HL-60 (cell line): ENCODE measurements at regions not wholly inside any gene's neighbourhood (a gene's known extent, or its start where the extent isn't known, plus 50 kb on each side); places are given as distances from the start of the nearest gene placed in this dataset.

ENCODE experiments used
- DNase-seq, 2 experiments: peaks; one replicate each; pipeline ENCODE4 v3.0.0-alpha.2; 2010 to 2020; ENCODE audit warnings: low read depth in 1 of 2, low spot score in 1 of 2
- H3K27ac ChIP-seq: fragments of 250-450 bp; sonication (Bioruptor Pico); replicated peaks from 2 replicates; pipeline ENCODE4 v1.5.1; 2020; ENCODE audit warnings: mild to moderate bottlenecking, moderate library complexity
- H3K27me3 ChIP-seq: fragments of 250-450 bp; sonication (Bioruptor Pico); 2 replicates; pipeline ENCODE4 v1.5.1; 2021; ENCODE audit warnings: mild to moderate bottlenecking, moderate library complexity; ENCODE audit not compliant: insufficient read depth, poor library complexity, severe bottlenecking
- H3K4me3 ChIP-seq: replicated peaks from 2 replicates; pipeline ENCODE4 v1.5.1; 2011; ENCODE audit warnings: mild to moderate bottlenecking, control low read depth, low read length; ENCODE audit not compliant: insufficient read depth
- GABPA ChIP-seq: IDR thresholded peaks from 2 replicates; pipeline ENCODE4 v1.6.1; 2012; ENCODE audit warnings: low read depth
- POLR2AphosphoS5 ChIP-seq: IDR thresholded peaks from 2 replicates; pipeline ENCODE4 v1.6.1; 2012; ENCODE audit warnings: low read depth
- REST ChIP-seq: IDR thresholded peaks from 2 replicates; pipeline ENCODE4 v1.6.1; 2012; ENCODE audit warnings: low read depth; ENCODE audit not compliant: insufficient replicate concordance
- SPI1 ChIP-seq: IDR thresholded peaks from 2 replicates; pipeline ENCODE4 v1.6.1; 2012; ENCODE audit warnings: low read depth, mild to moderate bottlenecking, borderline replicate concordance
- TF ChIP-seq, protein P1 (sequence below): IDR thresholded peaks from one replicate; pipeline ENCODE4 v1.5.1; 2011; ENCODE audit warnings: low read length, control low read depth, inconsistent platforms; ENCODE audit not compliant: insufficient read depth

DNA sequence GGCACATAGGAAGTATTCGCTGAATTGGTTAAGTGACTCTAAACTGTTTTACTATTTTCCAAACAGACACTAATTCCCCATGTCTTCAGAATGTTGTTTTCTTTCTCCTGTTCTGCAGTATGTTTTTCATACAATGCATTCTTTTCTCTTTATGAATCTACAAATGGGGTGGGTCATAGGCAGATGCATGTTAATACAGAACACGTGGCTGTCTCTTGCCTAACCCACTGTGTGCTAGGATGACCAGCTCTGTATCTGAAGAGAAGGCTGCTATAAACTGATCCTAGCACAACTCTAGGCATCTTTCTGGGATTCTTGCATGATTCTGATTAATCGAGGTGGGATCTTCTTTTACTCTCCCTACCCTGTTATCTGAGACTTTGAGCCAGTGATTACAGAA lies 826.0 kb downstream of the PLCL1 start:
- Histone ChIP-seq H3K4me3 (no peak overlapping the region), H3K27ac (no peak overlapping the region), H3K27me3 (peaks cover 3% of the 10 kb centered on the region)
- TF ChIP-seq SPI1 (no peak), REST (no peak), POLR2AphosphoS5 (no peak), GABPA (no peak)
- TF ChIP-seq, protein P1, sequence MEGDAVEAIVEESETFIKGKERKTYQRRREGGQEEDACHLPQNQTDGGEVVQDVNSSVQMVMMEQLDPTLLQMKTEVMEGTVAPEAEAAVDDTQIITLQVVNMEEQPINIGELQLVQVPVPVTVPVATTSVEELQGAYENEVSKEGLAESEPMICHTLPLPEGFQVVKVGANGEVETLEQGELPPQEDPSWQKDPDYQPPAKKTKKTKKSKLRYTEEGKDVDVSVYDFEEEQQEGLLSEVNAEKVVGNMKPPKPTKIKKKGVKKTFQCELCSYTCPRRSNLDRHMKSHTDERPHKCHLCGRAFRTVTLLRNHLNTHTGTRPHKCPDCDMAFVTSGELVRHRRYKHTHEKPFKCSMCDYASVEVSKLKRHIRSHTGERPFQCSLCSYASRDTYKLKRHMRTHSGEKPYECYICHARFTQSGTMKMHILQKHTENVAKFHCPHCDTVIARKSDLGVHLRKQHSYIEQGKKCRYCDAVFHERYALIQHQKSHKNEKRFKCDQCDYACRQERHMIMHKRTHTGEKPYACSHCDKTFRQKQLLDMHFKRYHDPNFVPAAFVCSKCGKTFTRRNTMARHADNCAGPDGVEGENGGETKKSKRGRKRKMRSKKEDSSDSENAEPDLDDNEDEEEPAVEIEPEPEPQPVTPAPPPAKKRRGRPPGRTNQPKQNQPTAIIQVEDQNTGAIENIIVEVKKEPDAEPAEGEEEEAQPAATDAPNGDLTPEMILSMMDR, result no peak
- DNase-seq, result no peak

- Histone ChIP-seq H3K4me3 (no peak overlapping the region), H3K27me3 (no peaks in the 10 kb centered on the region), H3K27ac (no peak overlapping the region)
- TF ChIP-seq SPI1, result no peak
- no peak for TF ChIP-seq POLR2AphosphoS5
- TF ChIP-seq REST, result no peak
- no peak for TF ChIP-seq GABPA
- no peak for DNase-seq
These were observed 824.2 kb downstream of the PLCL1 start for GRCh38 chr2:198628596-198628995.

DNA sequence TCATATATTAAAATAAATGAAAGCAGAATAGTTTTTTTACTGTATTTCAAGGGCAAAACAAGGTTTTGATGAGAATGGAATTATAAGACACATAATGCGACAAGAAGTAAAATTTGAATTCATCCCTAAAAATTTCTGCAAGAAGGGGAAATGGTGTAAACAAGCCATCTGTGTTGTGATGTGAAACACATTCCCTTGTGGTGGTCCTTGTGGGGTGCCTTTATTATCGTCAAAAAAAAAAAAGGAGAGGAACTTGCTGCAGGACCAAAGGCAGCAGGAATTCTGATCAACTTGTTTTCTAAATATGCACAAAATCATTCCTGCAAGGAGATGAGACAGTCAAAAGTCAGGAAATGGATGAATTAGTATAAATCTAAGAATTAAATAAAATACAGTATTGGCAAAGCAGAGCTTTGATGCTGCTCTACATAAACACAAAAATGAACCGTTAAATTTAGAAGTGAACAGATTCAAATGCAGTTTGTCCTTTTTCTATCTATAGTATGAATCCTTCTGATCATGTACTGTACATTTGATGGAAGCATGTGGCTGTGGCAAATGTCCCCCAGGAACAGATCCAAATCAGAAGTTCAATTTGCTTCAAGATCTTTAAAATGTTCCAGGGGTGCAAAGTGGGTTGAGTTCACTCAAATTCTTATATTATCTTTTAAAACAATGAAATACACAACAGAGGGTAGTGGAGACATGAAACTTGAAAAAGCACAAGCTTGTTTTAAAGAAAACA lies 818.8 kb downstream of the PLCL1 start:
- TF ChIP-seq, protein P1, result no peak
- TF ChIP-seq SPI1, result no peak
- TF ChIP-seq GABPA, result no peak
- no peak for TF ChIP-seq REST
- TF ChIP-seq POLR2AphosphoS5, result no peak
- no peaks in the 10 kb centered on the region for H3K27me3 ChIP-seq
- no peak for DNase-seq
- H3K27ac ChIP-seq, result no peak overlapping the region
- H3K4me3 ChIP-seq, result no peak overlapping the region
